Gastrocnemius medialis (tissue), 4 donors: ENCODE measurements at regions not wholly inside any gene's neighbourhood (a gene's known extent, or its start where the extent isn't known, plus 50 kb on each side); places are given as distances from the start of the nearest gene placed in this dataset.

Source experiments
- POLR2A ChIP-seq, 2 donors: fragments of 450-650 bp; IDR thresholded peaks; one replicate each; pipeline ENCODE4 v1.6.1; 2017; ENCODE audit warnings: antibody characterized with exemption in 2 of 2, mild to moderate bottlenecking in 2 of 2, moderate library complexity in 2 of 2
- TF ChIP-seq, protein P1 (sequence below), 5 experiments: fragments of 450-650 bp in 3 of 5; fragments of 200-600 bp in 2 of 5; sonication (generic) in 2 of 5; IDR thresholded peaks in 4 of 5; conservative IDR thresholded peaks in 1 of 5; 1 replicate in 4 of 5; 2 replicates in 1 of 5; pipeline ENCODE4 v1.5.1; 2016 to 2019; ENCODE audit warnings: antibody characterized with exemption in 5 of 5, mild to moderate bottlenecking in 3 of 5, moderate library complexity in 3 of 5

DNA sequence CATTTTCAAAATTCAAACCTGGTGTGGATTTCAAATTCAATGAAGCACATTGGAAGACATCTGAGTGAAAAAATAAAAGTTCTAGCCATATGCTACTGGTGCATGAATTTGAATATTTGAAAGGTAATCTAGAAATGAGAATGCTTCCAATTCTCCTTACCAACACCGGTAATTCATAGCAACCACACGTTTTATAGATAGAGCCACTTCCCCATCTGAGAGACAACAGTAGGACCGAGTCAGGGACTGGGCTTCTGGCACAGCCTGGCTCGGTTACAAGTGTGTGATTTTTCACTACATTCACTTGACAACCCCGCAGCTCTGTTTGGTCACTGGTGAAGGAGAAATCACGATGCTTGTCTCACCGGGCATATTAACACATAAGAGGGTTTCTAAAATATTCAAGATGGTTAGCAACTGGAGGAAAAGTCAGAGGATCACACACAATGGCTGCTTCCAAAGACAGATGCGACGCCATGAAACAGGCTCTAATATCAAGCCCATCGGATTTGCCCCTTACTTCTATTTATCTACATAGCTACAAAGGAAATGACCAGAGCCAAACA is 86.5 kb upstream of the FOXN3 start:
- TF ChIP-seq, protein P1, sequence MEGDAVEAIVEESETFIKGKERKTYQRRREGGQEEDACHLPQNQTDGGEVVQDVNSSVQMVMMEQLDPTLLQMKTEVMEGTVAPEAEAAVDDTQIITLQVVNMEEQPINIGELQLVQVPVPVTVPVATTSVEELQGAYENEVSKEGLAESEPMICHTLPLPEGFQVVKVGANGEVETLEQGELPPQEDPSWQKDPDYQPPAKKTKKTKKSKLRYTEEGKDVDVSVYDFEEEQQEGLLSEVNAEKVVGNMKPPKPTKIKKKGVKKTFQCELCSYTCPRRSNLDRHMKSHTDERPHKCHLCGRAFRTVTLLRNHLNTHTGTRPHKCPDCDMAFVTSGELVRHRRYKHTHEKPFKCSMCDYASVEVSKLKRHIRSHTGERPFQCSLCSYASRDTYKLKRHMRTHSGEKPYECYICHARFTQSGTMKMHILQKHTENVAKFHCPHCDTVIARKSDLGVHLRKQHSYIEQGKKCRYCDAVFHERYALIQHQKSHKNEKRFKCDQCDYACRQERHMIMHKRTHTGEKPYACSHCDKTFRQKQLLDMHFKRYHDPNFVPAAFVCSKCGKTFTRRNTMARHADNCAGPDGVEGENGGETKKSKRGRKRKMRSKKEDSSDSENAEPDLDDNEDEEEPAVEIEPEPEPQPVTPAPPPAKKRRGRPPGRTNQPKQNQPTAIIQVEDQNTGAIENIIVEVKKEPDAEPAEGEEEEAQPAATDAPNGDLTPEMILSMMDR (IDR thresholded peaks at IDR 0.05 in 4 of 5, conservative IDR thresholded peaks at IDR 0.05 in 1 of 5), result no peak
- no peak for TF ChIP-seq POLR2A (IDR thresholded peaks at IDR 0.05)
